ENCODE measurements at regions not wholly inside any gene's neighbourhood (a gene's known extent, or its start where the extent isn't known, plus 50 kb on each side); places are given as distances from the start of the nearest gene placed in this dataset.
A peak's percentile ranks its signal among the peaks of the same experiment; 100 is the strongest.

GRCh38 chr5:106493910-106494309, 1176.8 kb downstream of the EFNA5 start:
- no CpG with 5 or more reads among the region's 2 CpGs for WGBS (ENCODE audit: insufficient coverage)
- Histone ChIP-seq H3K36me3 (ENCODE audit: control insufficient read depth, insufficient read depth, low read length) (no peaks in the 10 kb centered on the region), H3K27ac (ENCODE audit: low read length) (no peak overlapping the region), H3K4me1 (ENCODE audit: control insufficient read depth, insufficient read depth, low read length) (no peaks in the 10 kb centered on the region), H3K4me3 (ENCODE audit: low read length) (no peak overlapping the region), H3K9me3 (replicated peaks; ENCODE audit: control insufficient read depth, low read depth, low read length) (no peaks in the 10 kb centered on the region), H3K27me3 (ENCODE audit: control insufficient read depth, insufficient read depth, low read length) (no peaks in the 10 kb centered on the region)
- DNase-seq: no peak

GRCh38 chr5:106489004-106489403, 1181.7 kb downstream of the EFNA5 start:
- H3K36me3 ChIP-seq (ENCODE audit: control insufficient read depth, insufficient read depth, low read length): no peaks in the 10 kb centered on the region
- no peaks in the 10 kb centered on the region for H3K27me3 ChIP-seq (ENCODE audit: control insufficient read depth, insufficient read depth, low read length)
- no CpG with 5 or more reads among the region's 3 CpGs for WGBS (ENCODE audit: insufficient coverage)
- H3K4me1 ChIP-seq (ENCODE audit: control insufficient read depth, insufficient read depth, low read length): no peaks in the 10 kb centered on the region
- no peak overlapping the region for H3K27ac ChIP-seq (ENCODE audit: low read length)
- no peak for DNase-seq
- H3K9me3 ChIP-seq (replicated peaks; ENCODE audit: control insufficient read depth, low read depth, low read length): no peaks in the 10 kb centered on the region
- H3K4me3 ChIP-seq (ENCODE audit: low read length): no peak overlapping the region

- Histone ChIP-seq H3K9me3 (replicated peaks; ENCODE audit: control insufficient read depth, low read depth, low read length) (no peaks in the 10 kb centered on the region), H3K4me3 (ENCODE audit: low read length) (no peak overlapping the region), H3K36me3 (ENCODE audit: control insufficient read depth, insufficient read depth, low read length) (no peaks in the 10 kb centered on the region), H3K27ac (ENCODE audit: low read length) (no peak overlapping the region), H3K4me1 (ENCODE audit: control insufficient read depth, insufficient read depth, low read length) (no peaks in the 10 kb centered on the region), H3K27me3 (ENCODE audit: control insufficient read depth, insufficient read depth, low read length) (no peaks in the 10 kb centered on the region)
- DNase-seq: no peak
Observed at GRCh38 chr5:106488407-106488806, 1182.3 kb downstream of the EFNA5 start.

GRCh38 chr5:106481374-106481773, 1189.4 kb downstream of the EFNA5 start:
- H3K27me3 ChIP-seq (ENCODE audit: control insufficient read depth, insufficient read depth, low read length): no peaks in the 10 kb centered on the region
- no peaks in the 10 kb centered on the region for H3K9me3 ChIP-seq (replicated peaks; ENCODE audit: control insufficient read depth, low read depth, low read length)
- H3K4me3 ChIP-seq (ENCODE audit: low read length): no peak overlapping the region
- H3K4me1 ChIP-seq (ENCODE audit: control insufficient read depth, insufficient read depth, low read length): no peaks in the 10 kb centered on the region
- H3K27ac ChIP-seq (ENCODE audit: low read length): no peak overlapping the region
- no peaks in the 10 kb centered on the region for H3K36me3 ChIP-seq (ENCODE audit: control insufficient read depth, insufficient read depth, low read length)
- no peak for DNase-seq

- H3K27me3 ChIP-seq (ENCODE audit: control insufficient read depth, insufficient read depth, low read length): no peaks in the 10 kb centered on the region
- DNase-seq: no peak
- no peaks in the 10 kb centered on the region for H3K4me1 ChIP-seq (ENCODE audit: control insufficient read depth, insufficient read depth, low read length)
- no peaks in the 10 kb centered on the region for H3K36me3 ChIP-seq (ENCODE audit: control insufficient read depth, insufficient read depth, low read length)
- H3K27ac ChIP-seq (ENCODE audit: low read length): no peak overlapping the region
- H3K4me3 ChIP-seq (ENCODE audit: low read length): no peak overlapping the region
- H3K9me3 ChIP-seq (replicated peaks; ENCODE audit: control insufficient read depth, low read depth, low read length): no peaks in the 10 kb centered on the region
- no CpG with 5 or more reads among the region's 4 CpGs for WGBS (ENCODE audit: insufficient coverage)
Observed at GRCh38 chr5:106476630-106477029, 1194.1 kb downstream of the EFNA5 start.

GRCh38 chr5:106474066-106474465, 1196.7 kb downstream of the EFNA5 start:
- no peak overlapping the region for H3K4me3 ChIP-seq (ENCODE audit: low read length)
- no peaks in the 10 kb centered on the region for H3K27me3 ChIP-seq (ENCODE audit: control insufficient read depth, insufficient read depth, low read length)
- H3K27ac ChIP-seq (ENCODE audit: low read length): no peak overlapping the region
- H3K9me3 ChIP-seq (replicated peaks; ENCODE audit: control insufficient read depth, low read depth, low read length): no peaks in the 10 kb centered on the region
- no peaks in the 10 kb centered on the region for H3K4me1 ChIP-seq (ENCODE audit: control insufficient read depth, insufficient read depth, low read length)
- no peaks in the 10 kb centered on the region for H3K36me3 ChIP-seq (ENCODE audit: control insufficient read depth, insufficient read depth, low read length)
- no peak for DNase-seq

GRCh38 chr5:106459541-106459940, 1211.2 kb downstream of the EFNA5 start:
- no CpG with 5 or more reads among the region's 4 CpGs for WGBS (ENCODE audit: insufficient coverage)

GRCh38 chr5:106454651-106455415, 1215.9 kb downstream of the EFNA5 start:
- peak; percentile 11 for DNase-seq
- 43% methylated on average over 1 of the region's 3 CpGs for WGBS (ENCODE audit: insufficient coverage)
- H3K27ac ChIP-seq (ENCODE audit: low read length): no peak overlapping the region

More at GRCh38 chr5:106459541-106459940, 1211.2 kb downstream of the EFNA5 start:
- Histone ChIP-seq H3K4me3 (ENCODE audit: low read length) (no peak overlapping the region), H3K4me1 (ENCODE audit: control insufficient read depth, insufficient read depth, low read length) (no peaks in the 10 kb centered on the region), H3K36me3 (ENCODE audit: control insufficient read depth, insufficient read depth, low read length) (no peaks in the 10 kb centered on the region), H3K27ac (ENCODE audit: low read length) (no peak overlapping the region), H3K9me3 (replicated peaks; ENCODE audit: control insufficient read depth, low read depth, low read length) (no peaks in the 10 kb centered on the region), H3K27me3 (ENCODE audit: control insufficient read depth, insufficient read depth, low read length) (no peaks in the 10 kb centered on the region)
- no peak for DNase-seq

GRCh38 chr5:106454050-106454449, 1216.7 kb downstream of the EFNA5 start:
- H3K9me3 ChIP-seq (replicated peaks; ENCODE audit: control insufficient read depth, low read depth, low read length): no peaks in the 10 kb centered on the region
- no peaks in the 10 kb centered on the region for H3K36me3 ChIP-seq (ENCODE audit: control insufficient read depth, insufficient read depth, low read length)
- H3K27ac ChIP-seq (ENCODE audit: low read length): no peak overlapping the region
- no peaks in the 10 kb centered on the region for H3K4me1 ChIP-seq (ENCODE audit: control insufficient read depth, insufficient read depth, low read length)
- no peak for DNase-seq
- 100% methylated on average over 1 of the region's 1 CpG for WGBS (ENCODE audit: insufficient coverage)
- no peak overlapping the region for H3K4me3 ChIP-seq (ENCODE audit: low read length)
- no peaks in the 10 kb centered on the region for H3K27me3 ChIP-seq (ENCODE audit: control insufficient read depth, insufficient read depth, low read length)

More at GRCh38 chr5:106454651-106455415, 1215.9 kb downstream of the EFNA5 start:
- no peaks in the 10 kb centered on the region for H3K36me3 ChIP-seq (ENCODE audit: control insufficient read depth, insufficient read depth, low read length)
- H3K4me1 ChIP-seq (ENCODE audit: control insufficient read depth, insufficient read depth, low read length): no peaks in the 10 kb centered on the region
- no peaks in the 10 kb centered on the region for H3K27me3 ChIP-seq (ENCODE audit: control insufficient read depth, insufficient read depth, low read length)
- H3K9me3 ChIP-seq (replicated peaks; ENCODE audit: control insufficient read depth, low read depth, low read length): no peaks in the 10 kb centered on the region
- no peak overlapping the region for H3K4me3 ChIP-seq (ENCODE audit: low read length)

- WGBS (ENCODE audit: insufficient coverage): 67% methylated on average over 5 of the region's 5 CpGs
- DNase-seq: no peak
- Histone ChIP-seq H3K4me1 (ENCODE audit: control insufficient read depth, insufficient read depth, low read length) (no peaks in the 10 kb centered on the region), H3K4me3 (ENCODE audit: low read length) (no peak overlapping the region), H3K9me3 (replicated peaks; ENCODE audit: control insufficient read depth, low read depth, low read length) (no peaks in the 10 kb centered on the region), H3K27me3 (ENCODE audit: control insufficient read depth, insufficient read depth, low read length) (no peaks in the 10 kb centered on the region), H3K36me3 (ENCODE audit: control insufficient read depth, insufficient read depth, low read length) (no peaks in the 10 kb centered on the region), H3K27ac (ENCODE audit: low read length) (no peak overlapping the region)
Observed at GRCh38 chr5:106451998-106452397, 1218.7 kb downstream of the EFNA5 start.

- Histone ChIP-seq H3K9me3 (replicated peaks; ENCODE audit: control insufficient read depth, low read depth, low read length) (no peaks in the 10 kb centered on the region), H3K27me3 (ENCODE audit: control insufficient read depth, insufficient read depth, low read length) (no peaks in the 10 kb centered on the region), H3K4me3 (ENCODE audit: low read length) (no peak overlapping the region), H3K36me3 (ENCODE audit: control insufficient read depth, insufficient read depth, low read length) (no peaks in the 10 kb centered on the region), H3K27ac (ENCODE audit: low read length) (no peak overlapping the region), H3K4me1 (ENCODE audit: control insufficient read depth, insufficient read depth, low read length) (no peaks in the 10 kb centered on the region)
- whole genome bisulfite sequencing (ENCODE audit: insufficient coverage): no CpG with 5 or more reads among the region's 2 CpGs
- no peak for DNase-seq
Observed at GRCh38 chr5:106443746-106444145, 1227.0 kb downstream of the EFNA5 start.

Measured in muscle of leg (tissue), 3 donors.